ENCODE measurements at regions not wholly inside any gene's neighbourhood (a gene's known extent, or its start where the extent isn't known, plus 50 kb on each side); places are given as distances from the start of the nearest gene placed in this dataset.

GRCh38 chr10:28367413-28367812, 64.5 kb upstream of the MPP7 start:
- Histone ChIP-seq H4K20me1 (ENCODE audit: insufficient read depth) (no peaks in the 10 kb centered on the region), H3K9ac (ENCODE audit: low read length) (no peak overlapping the region), H3K4me2 (ENCODE audit: low read length) (no peak overlapping the region), H3K4me1 (ENCODE audit: control insufficient read depth in 1 of 2, insufficient read depth in 2 of 2, low read length in 2 of 2) (peaks cover 15 to 18% of the 10 kb centered on the region in 2 experiments; a peak in 3 of 4 replicates), H3K9me3 (ENCODE audit: control insufficient read depth in 1 of 2, insufficient read depth in 1 of 2, low read depth in 1 of 2, low read length in 2 of 2) (no peaks in the 10 kb centered on the region), H3K9me2 (ENCODE audit: insufficient read depth) (no peaks in the 10 kb centered on the region), H2AFZ (ENCODE audit: low read depth, low read length, poor library complexity, severe bottlenecking) (no peak overlapping the region), H3K4me3 (replicated peaks in 1 of 2; ENCODE audit: low read depth in 1 of 2, low read length in 2 of 2) (no peak overlapping the region), H3K27me3 (ENCODE audit: insufficient read depth, low read length) (no peaks in the 10 kb centered on the region), H3K27ac (ENCODE audit: low read depth, low read length) (no peak overlapping the region), H3K79me2 (ENCODE audit: insufficient read depth, low read length) (no peaks in the 10 kb centered on the region), H3K36me3 (ENCODE audit: control insufficient read depth in 1 of 2, insufficient read depth in 2 of 2, low read length in 2 of 2) (no peaks in the 10 kb centered on the region)
- RAD21 ChIA-PET (ENCODE audit: low non-redundant PET in 1 of 2, low total read pairs in 2 of 2, uncharacterized antibody in 2 of 2, unreplicated experiment in 2 of 2): no interaction called here
- CTCF ChIA-PET: no interaction called here
- ATAC-seq (no peak), DNase-seq (ENCODE audit: low read depth, low spot score) (no peak)
- intact Hi-C loops (cut with micrococcal nuclease): no loop called here
- POLR2A ChIA-PET: no interaction called here
- TF ChIP-seq TCF7L2 (IDR thresholded peaks at IDR 0.05; ENCODE audit: borderline replicate concordance, extremely low read depth, insufficient read depth, insufficient read length) (no peak), FOSL1 (IDR thresholded peaks at IDR 0.05; ENCODE audit: low read depth) (no peak), EGR1 (IDR thresholded peaks at IDR 0.05; ENCODE audit: low read depth) (no peak), CBX3 (IDR thresholded peaks at IDR 0.05; ENCODE audit: low read depth) (no peak), CTCF (IDR thresholded peaks at IDR 0.05 in 2 of 3, conservative IDR thresholded peaks at IDR 0.05 in 1 of 3; ENCODE audit: borderline replicate concordance in 1 of 3, insufficient read depth in 1 of 3, low read depth in 2 of 3, low read length in 2 of 3) (no peak), REST (IDR thresholded peaks at IDR 0.05; ENCODE audit: low read depth) (no peak), POLR2AphosphoS5 (IDR thresholded peaks at IDR 0.05; ENCODE audit: low read depth, low read length) (no peak), SP1 (IDR thresholded peaks at IDR 0.05; ENCODE audit: low read depth) (no peak), ATF3 (IDR thresholded peaks at IDR 0.05) (no peak), SRF (IDR thresholded peaks at IDR 0.05; ENCODE audit: low read depth) (no peak), CEBPB (IDR thresholded peaks at IDR 0.05; ENCODE audit: low read depth) (no peak)
- BruUV-seq (replicated peaks): no TSS peak
